Left colon (tissue), 2 donors: ENCODE measurements at regions not wholly inside any gene's neighbourhood (a gene's known extent, or its start where the extent isn't known, plus 50 kb on each side); places are given as distances from the start of the nearest gene placed in this dataset.
"Not testable (repeated sequence)": the region's sequence is repeated elsewhere in the genome, so short reads cannot be mapped to it uniquely, and the experiment has no call there.

Experiments
- ATAC-seq: fragments of 200-7000 bp; cut with Tn5 transposase; one replicate; pipeline ENCODE4 v1.9.1; 2020; ENCODE audit warnings: mild to moderate bottlenecking, moderate library complexity
- DNase-seq, 2 donors: peaks; one replicate each; pipeline ENCODE4 v3.0.0-alpha.2; 2020
- intact Hi-C, 2 donors: fragments of 100-400 bp; cut with DNase I in 1 of 2; cut with micrococcal nuclease in 1 of 2; formaldehyde crosslinking; loops; one replicate each; pipeline versions ENCODE4 v1.11.2 to v1.14.0; 2022; cut with DNase I, micrococcal nuclease
- donor health status: DM: no; HTN: no; CAD: no.
- donor health status: DM: yes; HTN: yes; CAD: no.

DNA sequence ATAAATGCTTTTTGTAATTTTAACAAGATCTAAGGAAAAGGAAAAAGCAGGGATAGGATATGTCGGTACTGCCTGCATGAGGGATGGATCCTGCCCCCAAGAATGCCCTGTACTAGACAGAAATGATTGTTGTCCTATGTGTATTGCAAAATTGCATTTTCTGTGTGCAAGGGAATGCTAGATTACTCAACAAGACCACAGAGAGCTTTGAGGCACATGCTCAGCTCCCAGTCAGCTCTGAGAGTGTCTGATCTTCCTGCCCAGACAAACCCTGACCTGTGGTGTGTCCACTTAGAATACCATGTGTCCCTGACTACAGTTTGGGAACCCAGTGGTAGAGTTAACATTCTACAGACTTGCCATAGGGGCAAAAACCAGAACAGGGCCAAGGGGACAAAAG is 129.2 kb upstream of the PAK3 start:
- DNase-seq (no peak), ATAC-seq (no peak)
- intact Hi-C loops = no loop called here

DNA sequence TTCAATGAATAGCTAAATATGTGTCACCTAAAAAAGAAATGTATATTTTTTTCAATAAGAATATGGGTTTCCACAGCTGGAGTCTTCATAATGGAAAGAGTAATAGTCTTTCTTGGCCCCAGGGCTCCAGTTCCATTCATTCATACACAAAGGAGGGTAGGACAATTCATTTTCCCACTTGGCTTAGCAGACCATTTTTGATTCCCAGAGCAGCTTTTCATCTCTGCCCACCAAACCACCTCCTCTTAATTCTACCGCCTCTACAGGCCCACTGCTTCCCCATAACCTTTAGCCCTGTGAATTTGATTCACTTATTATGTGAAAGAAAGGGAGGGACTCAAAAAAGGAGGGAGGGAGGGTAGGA is 129.9 kb upstream of the PAK3 start:
- DNase-seq = no peak
- intact Hi-C loops = no loop called here
- ATAC-seq = no peak

DNA sequence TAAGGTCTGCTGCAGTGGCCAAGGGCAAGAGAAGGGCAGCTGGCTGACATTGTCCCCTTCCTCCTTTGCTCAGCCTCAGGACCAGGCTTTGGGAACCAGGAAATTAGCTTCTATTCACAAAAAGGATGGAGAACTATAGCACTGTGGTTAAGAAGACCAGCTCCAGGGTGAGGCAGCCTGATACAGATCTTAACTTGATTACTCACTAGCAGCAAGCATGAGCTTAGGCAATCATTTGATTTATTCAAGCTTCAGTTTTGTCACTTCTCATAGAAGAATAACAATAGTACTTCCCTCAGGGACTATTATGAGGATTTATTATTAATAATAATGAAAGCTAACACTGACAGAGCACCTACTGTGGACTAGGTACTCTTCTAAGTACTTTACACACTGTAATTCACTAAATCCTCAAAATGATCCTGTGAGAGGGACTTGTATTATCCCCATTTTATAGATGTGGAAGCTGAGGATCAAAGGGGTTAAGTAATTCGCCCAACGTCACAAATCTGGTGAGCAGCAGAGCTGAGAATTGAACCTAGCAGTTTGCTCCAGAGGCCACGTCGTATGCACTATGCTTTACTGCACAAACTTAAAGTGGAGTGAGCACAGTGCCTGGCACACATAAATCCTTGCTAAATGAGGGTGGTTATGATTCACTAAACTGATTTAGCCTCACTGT is 130.4 kb upstream of the PAK3 start:
- no peak for DNase-seq
- intact Hi-C loops = no loop called here

DNA sequence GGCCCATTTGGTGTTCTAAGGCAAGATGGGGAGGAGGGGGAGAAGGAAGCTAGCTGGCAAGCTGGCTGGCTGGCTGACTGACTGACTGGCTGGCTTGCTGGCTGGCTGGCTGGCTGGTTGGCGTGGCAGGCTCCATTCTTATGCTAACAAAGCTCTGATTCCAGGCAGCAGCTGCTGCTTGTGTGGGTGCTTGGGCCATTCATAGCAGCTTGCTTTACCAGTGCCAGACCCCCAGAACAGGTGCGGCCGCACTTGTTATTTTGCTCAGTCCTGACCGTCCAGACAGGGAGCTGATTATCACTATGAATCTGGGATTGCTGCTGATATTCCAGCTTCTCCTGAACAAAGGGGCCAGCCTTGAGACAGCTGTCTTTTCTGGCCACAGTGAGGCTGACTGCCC is 131.2 kb upstream of the PAK3 start:
- DNase-seq (no peak), ATAC-seq (no peak)

More for the DNA sequence above, 130.4 kb upstream of the PAK3 start:
- no peak for ATAC-seq

DNA sequence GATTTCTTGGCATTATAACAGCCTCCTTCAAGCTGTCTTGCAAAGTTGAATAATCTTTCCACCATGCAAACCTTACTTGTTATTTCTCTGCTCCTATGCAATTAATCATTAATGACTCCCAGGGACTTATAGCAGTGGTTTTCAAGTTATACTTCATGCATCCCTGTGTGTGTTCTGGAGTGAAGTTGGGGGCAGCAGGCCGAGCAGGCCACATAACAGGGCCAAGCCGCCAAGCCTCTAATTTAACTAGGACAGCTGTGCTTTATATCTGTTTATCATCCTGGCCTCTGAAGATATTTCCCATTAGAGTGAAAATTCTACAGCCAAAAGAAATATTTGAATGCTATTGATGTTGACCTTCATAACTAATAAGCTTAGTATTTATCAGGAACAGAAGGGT is 133.5 kb upstream of the PAK3 start:
- intact Hi-C loops = no loop called here
- ATAC-seq (no peak), DNase-seq (no peak)

More for the DNA sequence above, 131.2 kb upstream of the PAK3 start:
- intact Hi-C loops = no loop called here

DNA sequence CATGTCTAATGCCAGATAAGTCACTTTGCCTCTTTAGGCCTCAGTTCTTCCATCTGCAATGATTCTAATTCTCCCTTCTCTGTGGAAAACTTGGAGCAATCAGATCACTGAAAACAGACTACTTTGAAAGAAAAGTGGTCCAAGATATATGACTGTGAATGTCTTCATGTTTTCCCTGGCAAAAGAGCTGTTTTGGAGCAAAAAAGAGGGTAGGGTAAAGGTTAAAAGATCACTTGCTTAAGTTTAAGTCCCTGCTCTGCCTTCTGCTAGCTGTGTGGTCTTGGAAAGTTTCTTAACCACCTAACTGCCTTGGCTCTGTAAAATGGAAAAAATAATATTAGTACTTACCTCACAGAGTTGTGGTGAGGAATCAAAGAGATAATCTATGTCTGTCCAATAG is 140.3 kb upstream of the PAK3 start:
- intact Hi-C loops = no loop called here
- ATAC-seq (no peak), DNase-seq (no peak)

DNA sequence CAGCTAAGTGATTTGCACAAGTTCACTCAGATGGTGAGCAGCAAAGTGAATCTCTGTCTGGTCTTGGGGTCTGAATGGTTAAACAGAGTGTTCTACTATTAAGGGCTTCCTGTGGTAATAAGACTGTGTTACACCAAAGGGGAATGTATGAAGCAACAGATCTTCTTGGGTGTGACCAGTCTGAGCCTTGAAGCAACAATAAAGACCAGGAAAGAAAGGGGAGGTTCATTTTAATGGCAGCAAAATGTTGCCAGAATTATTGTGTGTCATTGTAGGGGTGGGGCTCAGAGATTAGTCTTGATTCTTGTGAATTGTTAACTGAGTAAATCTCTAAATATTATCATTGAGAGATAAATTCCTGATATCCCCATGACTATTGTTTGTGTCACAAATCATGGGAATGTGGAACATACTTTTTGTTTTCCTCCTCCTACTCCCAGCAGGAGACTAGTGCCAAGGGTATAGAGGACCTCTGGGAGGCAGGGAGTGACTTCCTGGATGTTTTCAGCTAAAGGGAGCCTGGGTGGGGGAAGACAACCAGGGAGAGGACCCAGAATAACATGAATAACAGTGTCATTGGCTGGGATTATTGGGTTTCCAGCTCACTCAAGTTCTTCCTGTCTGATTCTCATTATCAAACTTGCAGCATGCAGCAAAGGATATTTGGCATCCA is 141.4 kb upstream of the PAK3 start:
- ATAC-seq = peak; percentile 85
- no peak for DNase-seq
- intact Hi-C loops = no loop called here

DNA sequence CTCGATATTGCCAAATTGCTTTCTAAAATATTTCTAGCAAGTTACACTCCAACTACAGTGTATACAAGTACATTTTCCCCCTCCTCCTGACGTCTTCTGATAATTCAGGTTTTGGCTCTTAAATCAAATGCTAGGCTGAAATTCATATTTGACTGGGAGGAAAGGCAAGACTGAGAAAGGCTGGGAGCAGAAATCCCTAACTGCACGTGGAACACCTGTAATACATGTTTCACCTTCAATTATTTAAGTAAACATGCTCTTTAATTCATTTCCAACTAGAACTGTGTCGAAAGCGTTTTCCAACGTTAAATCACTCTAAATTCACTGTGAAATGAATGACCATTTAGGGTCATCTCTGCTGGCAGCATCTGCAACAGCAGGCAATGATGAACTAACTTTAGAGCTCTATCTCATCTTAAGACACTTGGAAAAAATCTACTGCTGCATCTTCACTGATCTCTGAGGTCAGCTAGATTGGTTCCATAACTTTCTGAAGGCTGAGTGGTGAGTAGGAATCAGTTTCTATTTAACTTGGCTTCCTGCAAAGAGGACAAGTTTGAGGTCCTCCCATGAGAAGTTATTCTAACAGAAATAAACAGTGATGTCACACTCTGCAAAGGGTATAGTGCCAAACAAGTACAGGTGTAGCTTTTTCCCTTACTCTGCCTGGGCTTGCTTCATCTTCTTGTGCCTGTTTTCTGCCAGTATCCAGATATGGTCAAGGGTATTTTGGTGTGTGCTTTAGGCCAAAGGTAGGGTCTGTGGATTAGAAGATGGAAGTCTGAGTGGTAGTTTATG is 144.3 kb upstream of the PAK3 start:
- ATAC-seq = no peak
- intact Hi-C loops = no loop called here
- no peak for DNase-seq

DNA sequence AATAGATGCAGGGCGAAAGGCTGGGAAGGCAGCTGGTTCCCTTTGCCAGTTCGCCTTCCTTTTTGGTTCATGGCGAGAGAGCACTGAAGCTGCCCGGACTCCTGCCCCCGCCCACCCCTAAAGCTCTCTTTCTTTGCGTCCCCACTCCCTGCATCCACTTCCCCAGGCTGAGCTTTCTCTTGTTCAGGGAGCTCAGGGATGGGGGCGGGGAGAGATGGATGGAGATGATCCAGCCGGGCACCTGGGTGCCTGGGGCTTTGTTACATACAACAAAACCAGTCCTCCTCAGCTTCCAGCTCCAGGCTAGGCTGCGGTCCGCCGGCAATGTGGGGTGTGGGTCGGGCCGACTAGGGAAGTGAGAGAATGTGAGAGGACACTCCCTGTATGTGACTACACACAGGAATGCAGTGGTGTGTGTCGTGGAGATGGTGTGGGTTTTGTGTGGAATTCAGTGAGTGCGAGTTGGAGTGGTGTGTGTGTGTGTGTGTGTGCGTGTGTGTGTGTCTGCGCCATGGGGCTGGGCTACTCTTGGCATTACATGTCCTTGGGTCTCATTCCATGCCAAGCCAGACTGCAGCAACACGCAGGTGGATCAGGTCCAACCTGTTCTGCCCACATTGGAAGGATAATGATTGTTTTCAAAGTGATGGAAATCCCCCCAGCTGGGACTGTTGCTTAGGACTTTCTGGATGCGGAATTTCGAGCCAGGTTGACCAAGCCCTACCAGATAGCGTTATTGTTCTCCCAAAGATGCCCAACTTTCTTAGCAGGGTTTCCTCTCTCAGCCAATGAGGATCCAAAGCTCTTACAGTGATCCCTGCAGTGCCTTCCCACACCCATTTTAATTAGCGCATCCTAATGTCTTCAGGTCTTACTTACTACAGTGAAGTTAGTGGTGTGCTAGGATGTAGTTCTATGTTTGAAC is 149.4 kb upstream of the CHRDL1 start:
- no peak for ATAC-seq
- no peak for DNase-seq
- intact Hi-C loops = no loop called here

DNA sequence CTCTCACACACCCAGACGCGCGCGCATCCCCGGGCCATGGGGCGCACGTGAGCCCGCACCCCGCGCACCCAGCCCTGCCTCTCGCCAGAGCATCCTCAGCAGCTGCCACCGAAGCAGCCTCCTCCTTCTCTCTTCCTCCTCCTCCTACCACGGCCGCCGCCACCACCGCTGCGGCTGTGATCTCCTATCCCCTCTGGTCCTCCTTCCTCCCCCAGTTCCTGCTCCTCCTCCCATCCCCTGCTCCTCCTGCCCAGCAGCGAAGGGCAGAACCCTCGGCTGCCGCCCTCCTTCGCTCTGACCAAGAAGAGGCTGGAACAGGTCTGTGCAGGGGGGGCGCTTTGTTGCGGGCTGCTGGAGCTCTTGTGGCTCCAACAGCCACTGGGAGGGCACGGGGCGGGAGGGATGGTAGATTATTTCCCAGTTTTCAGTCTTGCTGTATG is 148.7 kb upstream of the CHRDL1 start:
- intact Hi-C loops = no loop called here
- DNase-seq (no peak), ATAC-seq (no peak)

DNA sequence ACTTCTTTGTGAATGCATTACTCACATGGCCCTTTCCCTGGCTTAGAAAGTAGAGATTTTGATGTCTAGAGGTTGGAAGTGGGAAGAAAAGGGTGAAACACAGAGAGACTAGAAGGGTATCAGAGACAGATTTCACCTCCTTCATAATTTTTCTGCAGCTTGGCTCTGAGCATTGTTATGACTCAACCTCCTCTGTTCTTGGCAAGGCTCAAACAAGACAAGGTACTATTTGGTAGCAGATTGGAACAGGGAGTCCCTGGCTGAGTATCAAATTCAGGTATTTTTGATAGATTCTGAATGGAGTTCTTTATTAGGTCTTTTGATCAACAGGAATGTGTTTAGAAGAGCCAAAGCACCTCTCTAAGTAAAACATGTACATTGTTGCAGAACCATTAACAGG is 146.3 kb upstream of the CHRDL1 start:
- DNase-seq = no peak
- intact Hi-C loops = no loop called here
- ATAC-seq = no peak

DNA sequence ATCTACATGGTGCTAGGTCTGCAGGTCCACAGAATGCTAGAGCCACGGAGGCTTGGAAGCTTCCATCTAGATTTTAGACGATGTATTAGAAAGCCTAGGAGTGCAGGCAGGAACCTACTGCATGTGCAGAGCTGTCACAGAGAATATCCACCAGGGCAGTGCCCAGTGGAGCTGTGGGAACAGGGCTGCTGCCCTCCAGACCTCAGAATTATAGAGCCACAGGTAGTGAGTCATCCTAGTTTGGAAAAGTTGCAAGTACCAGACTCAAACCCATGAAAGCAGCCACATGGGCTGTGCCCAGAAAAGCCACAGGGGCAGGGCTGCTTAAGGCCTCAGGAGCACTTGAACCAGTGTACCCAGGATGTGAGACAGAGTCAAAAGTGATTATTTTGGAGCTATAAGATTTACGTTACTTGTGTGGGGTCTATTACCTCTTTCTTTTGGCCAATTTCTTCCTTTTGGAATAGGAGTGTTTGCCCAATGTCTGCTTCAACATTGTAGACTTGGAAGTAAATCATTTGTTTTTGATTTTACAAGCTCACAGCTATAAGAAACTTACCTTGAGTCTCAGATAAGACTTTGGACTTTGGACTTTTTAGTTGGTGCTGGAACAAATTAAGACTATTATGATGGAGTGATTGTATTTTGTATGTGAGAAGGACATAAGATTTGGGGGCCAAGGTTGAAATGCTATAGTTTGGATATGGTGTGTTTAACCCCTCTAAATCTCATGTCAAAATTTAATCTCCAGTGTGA is 143.5 kb upstream of the CHRDL1 start:
- DNase-seq (no peak), ATAC-seq (peak; percentile 89)
- intact Hi-C loops = no loop called here

DNA sequence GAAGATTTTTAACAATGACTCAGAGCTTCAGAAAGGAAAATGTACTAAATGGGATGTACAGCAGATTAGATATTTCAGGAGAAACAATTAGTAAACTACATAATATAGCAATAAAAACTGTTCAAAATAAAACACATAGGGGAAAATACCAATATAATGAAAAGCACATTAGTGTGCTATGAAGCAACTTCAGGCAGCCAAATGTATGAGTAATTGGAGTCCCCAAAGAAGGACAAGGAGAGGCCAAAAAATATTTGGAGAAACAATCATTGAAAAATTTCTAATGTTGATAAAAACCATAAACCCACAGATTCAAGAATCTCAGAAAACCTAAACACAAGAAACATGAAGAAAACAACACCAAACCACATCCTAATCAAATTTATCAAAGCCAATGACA is 129.3 kb upstream of the CHRDL1 start:
- ATAC-seq = no peak
- intact Hi-C loops = no loop called here
- DNase-seq = no peak

DNA sequence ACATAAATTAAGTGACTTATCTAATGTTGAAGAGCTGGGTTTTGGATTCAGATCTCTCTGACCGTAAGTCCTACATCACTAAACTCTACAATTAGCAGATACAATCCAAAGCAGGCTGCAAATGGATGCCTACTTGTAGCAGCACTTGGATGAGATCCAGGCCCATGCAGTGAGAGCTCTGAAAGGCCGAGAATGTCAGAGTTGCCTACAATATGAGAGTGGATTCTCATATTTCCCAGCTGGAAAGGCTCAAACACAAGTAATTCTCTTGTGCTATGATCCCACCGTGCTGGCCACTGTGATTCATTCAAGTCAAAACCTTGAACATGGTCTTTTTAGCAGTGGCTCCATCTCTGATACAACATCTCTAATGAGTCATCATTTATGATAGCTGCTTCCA is 125.4 kb upstream of the CHRDL1 start:
- intact Hi-C loops = no loop called here
- no peak for DNase-seq
- no peak for ATAC-seq

DNA sequence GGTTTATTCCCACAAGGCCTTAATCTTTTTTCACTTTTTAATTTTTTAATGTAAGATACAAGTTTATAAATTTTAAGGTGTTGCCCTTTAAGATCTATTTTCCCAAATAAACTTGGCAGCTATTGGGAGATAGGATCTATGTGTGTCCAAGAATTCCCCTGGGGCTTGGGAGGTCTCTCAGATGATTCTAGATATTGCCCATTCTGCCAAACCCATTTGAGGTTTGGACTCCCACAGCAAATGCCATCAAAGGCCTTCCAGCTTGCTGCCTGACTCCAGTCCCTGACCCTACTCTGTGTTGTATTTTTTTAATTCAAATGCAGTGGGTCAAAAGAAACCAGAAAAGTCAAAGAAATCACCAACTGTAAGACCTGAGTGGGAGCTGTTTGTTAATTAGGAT is 120.0 kb upstream of the CHRDL1 start:
- intact Hi-C loops = no loop called here

DNA sequence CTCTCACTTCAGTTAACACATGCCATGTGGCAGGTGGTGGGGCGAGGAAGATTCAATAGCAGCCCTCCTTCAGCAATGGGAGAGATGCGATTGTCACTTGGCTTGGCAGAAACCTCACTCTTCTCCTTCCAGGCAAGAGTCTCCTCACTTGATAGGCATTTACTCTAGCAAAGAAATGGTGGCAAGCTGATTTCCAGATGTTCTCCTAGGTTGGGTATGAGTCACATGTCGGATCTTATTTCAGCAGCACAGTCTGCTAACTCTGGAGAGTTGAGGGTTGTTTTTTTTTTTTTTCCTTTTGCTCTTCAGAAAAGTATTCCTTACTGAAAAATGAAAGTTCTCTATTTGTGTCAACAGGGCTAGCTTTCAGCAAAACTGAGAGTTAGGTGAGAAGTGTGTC is 119.5 kb upstream of the CHRDL1 start:
- no peak for DNase-seq
- ATAC-seq = no peak
- intact Hi-C loops = no loop called here

More for the DNA sequence above, 120.0 kb upstream of the CHRDL1 start:
- DNase-seq (no peak), ATAC-seq (no peak)

DNA sequence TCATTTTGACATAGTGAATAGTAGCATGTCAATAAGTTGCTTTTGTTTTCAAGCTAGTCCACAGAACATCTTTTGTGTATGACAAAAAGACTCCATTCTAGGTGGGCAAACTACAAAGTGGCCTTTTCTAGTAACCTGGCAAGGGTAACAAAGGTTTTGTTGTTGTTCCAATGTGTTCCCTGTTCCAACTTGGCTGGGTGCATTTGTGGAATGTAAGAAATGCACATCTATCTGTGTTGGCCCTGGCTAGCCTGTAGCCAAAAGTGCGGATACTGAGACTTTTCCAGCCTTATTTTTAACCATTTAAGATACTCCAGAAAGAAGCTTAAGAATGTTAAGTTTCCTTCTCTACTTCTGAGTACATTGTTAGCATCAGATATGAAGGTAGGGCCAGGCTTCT is 118.7 kb upstream of the CHRDL1 start:
- intact Hi-C loops = no loop called here
- DNase-seq (no peak), ATAC-seq (no peak)

DNA sequence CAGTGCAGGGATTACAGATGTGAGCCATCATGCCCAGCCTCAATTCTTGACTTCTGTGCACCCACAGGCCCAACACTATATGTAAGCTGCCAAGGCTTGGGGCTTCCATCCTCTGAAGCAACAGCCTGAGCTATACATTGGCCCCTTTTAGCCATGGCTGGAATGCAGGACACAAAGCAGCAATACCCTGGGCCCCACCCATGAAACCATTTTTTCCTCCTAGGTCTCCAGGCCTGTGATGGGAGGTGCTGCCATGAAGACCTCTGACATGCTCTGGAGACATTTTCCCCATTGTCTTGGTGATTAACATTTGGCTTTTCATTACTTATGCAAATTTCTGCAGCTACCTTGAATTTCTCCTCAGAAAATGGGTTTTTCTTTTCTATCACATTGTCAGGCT is 109.1 kb upstream of the CHRDL1 start:
- intact Hi-C loops, ATAC-seq, DNase-seq: not testable (repeated sequence)
